GM18505 (cell line): ENCODE measurements at regions not wholly inside any gene's neighbourhood (a gene's known extent, or its start where the extent isn't known, plus 50 kb on each side); places are given as distances from the start of the nearest gene placed in this dataset.
"Not testable (repeated sequence)": the region's sequence is repeated elsewhere in the genome, so short reads cannot be mapped to it uniquely, and the experiment has no call there.

Experiments
- ATAC-seq: cut with Tn5 transposase; IDR thresholded peaks from one replicate; pipeline ENCODE4 v1.9.1; 2021; ENCODE audit not compliant: unreplicated experiment
- POLR2A ChIP-seq: IDR thresholded peaks from 4 replicates; pipeline ENCODE4 v1.6.1; 2011; ENCODE audit warnings: borderline replicate concordance; ENCODE audit not compliant: insufficient read depth, insufficient read length; ENCODE audit errors: extremely low read depth

- no peak for ATAC-seq
- no peak for TF ChIP-seq POLR2A
Measured at GRCh38 chr4:125591290-125591689, 276.5 kb downstream of the FAT4 start.

GRCh38 chr4:125594056-125594602 lies 279.4 kb downstream of the FAT4 start:
- no peak for ATAC-seq
- no peak for TF ChIP-seq POLR2A

GRCh38 chr4:125605926-125606325 lies 291.2 kb downstream of the FAT4 start:
- not testable (repeated sequence) for ATAC-seq

GRCh38 chr4:125620066-125620860 lies 305.5 kb downstream of the FAT4 start:
- no peak for ATAC-seq
- TF ChIP-seq POLR2A, result no peak

- ATAC-seq, result no peak
- TF ChIP-seq POLR2A, result no peak
Measured at GRCh38 chr4:125624951-125625350, 310.2 kb downstream of the FAT4 start.

GRCh38 chr4:125626946-125627345 lies 312.2 kb downstream of the FAT4 start:
- no peak for ATAC-seq
- TF ChIP-seq POLR2A, result no peak

GRCh38 chr4:125639182-125639621 lies 324.4 kb downstream of the FAT4 start:
- no peak for TF ChIP-seq POLR2A

GRCh38 chr4:125641611-125642010 lies 326.9 kb downstream of the FAT4 start:
- no peak for ATAC-seq
- no peak for TF ChIP-seq POLR2A

More at GRCh38 chr4:125639182-125639621, 324.4 kb downstream of the FAT4 start:
- ATAC-seq, result no peak

GRCh38 chr4:125642645-125643044 lies 327.9 kb downstream of the FAT4 start:
- TF ChIP-seq POLR2A, result no peak
- ATAC-seq, result no peak

- ATAC-seq, result no peak
- no peak for TF ChIP-seq POLR2A
Measured at GRCh38 chr4:125649452-125649851, 334.7 kb downstream of the FAT4 start.

- no peak for ATAC-seq
- no peak for TF ChIP-seq POLR2A
Measured at GRCh38 chr4:125650557-125650956, 335.8 kb downstream of the FAT4 start.

GRCh38 chr4:125651707-125652357 lies 337.1 kb downstream of the FAT4 start:
- not testable (repeated sequence) for ATAC-seq

GRCh38 chr4:125658773-125659172 lies 344.0 kb downstream of the FAT4 start:
- ATAC-seq, result no peak
- no peak for TF ChIP-seq POLR2A
